OCI-LY1 (cell line): ENCODE measurements at regions not wholly inside any gene's neighbourhood (a gene's known extent, or its start where the extent isn't known, plus 50 kb on each side); places are given as distances from the start of the nearest gene placed in this dataset.

ENCODE experiments used
- H2AFZ ChIP-seq: fragments of 200-600 bp; sonication (generic), shearing (Covaris generic); 2 replicates; pipeline ENCODE4 v1.6.0; 2014; ENCODE audit warnings: antibody characterized with exemption, mild to moderate bottlenecking, low read length
- H3F3A ChIP-seq: fragments of 200-600 bp; sonication (generic), shearing (Covaris generic); 2 replicates; pipeline ENCODE4 v1.6.0; 2014; ENCODE audit warnings: mild to moderate bottlenecking, antibody characterized with exemption, low read length, moderate library complexity; ENCODE audit not compliant: insufficient read depth
- H3K27ac ChIP-seq: fragments of 200-600 bp; sonication (generic); 2 replicates; pipeline ENCODE4 v1.5.1; 2014; ENCODE audit warnings: low read length, mixed run types, mild to moderate bottlenecking, low read depth; ENCODE audit not compliant: poor library complexity, severe bottlenecking
- H3K27me3 ChIP-seq: fragments of 200-600 bp; sonication (generic); 2 replicates; pipeline ENCODE4 v1.6.0; 2014; ENCODE audit warnings: antibody characterized with exemption, mild to moderate bottlenecking, low read length, moderate library complexity; ENCODE audit not compliant: insufficient read depth
- H3K36me3 ChIP-seq: fragments of 200-600 bp; sonication (generic); 2 replicates; pipeline ENCODE4 v1.6.1; 2014; ENCODE audit warnings: mild to moderate bottlenecking, antibody characterized with exemption, low read length, moderate library complexity, mixed read lengths; ENCODE audit not compliant: insufficient read depth
- H3K4me1 ChIP-seq: fragments of 200-600 bp; sonication (generic); 2 replicates; pipeline ENCODE4 v1.5.1; 2014; ENCODE audit warnings: mild to moderate bottlenecking, low read length, moderate library complexity; ENCODE audit not compliant: insufficient read depth, severe bottlenecking
- H3K4me2 ChIP-seq: fragments of 200-600 bp; sonication (generic), shearing (Covaris generic); 2 replicates; pipeline ENCODE4 v1.6.1; 2014; ENCODE audit warnings: low read length
- H3K4me3 ChIP-seq: fragments of 200-600 bp; sonication (generic); 2 replicates; pipeline ENCODE4 v1.5.1; 2014; ENCODE audit warnings: low read length, low read depth, mild to moderate bottlenecking, mixed read lengths; ENCODE audit not compliant: poor library complexity, severe bottlenecking
- H3K79me2 ChIP-seq: fragments of 200-600 bp; shearing (Covaris generic); 2 replicates; pipeline ENCODE4 v1.6.1; 2016; ENCODE audit warnings: mixed run types, low read length, mixed read lengths; ENCODE audit not compliant: insufficient read depth
- H3K9ac ChIP-seq: fragments of 200-600 bp; sonication (generic), shearing (Covaris generic); 2 replicates; pipeline ENCODE4 v1.6.1; 2014; ENCODE audit warnings: mild to moderate bottlenecking, low read length, mixed read lengths
- H3K9me2 ChIP-seq: fragments of 200-600 bp; sonication (generic), shearing (Covaris generic); 2 replicates; pipeline ENCODE4 v1.6.1; 2014; ENCODE audit warnings: low read depth, mild to moderate bottlenecking, low read length, mixed read lengths
- H3K9me3 ChIP-seq: fragments of 200-600 bp; shearing (Covaris generic); 2 replicates; pipeline ENCODE4 v1.6.1; 2014; ENCODE audit warnings: low read length, mixed read lengths
- H4K20me1 ChIP-seq: fragments of 200-600 bp; sonication (generic), shearing (Covaris generic); 2 replicates; pipeline ENCODE4 v1.6.0; 2016; ENCODE audit warnings: mild to moderate bottlenecking, low read length; ENCODE audit not compliant: insufficient read depth
- CTCF ChIP-seq: fragments of 200-600 bp; sonication (generic), shearing (Covaris generic); IDR thresholded peaks from 2 replicates; pipeline ENCODE4 v1.5.1; 2017; ENCODE audit warnings: mild to moderate bottlenecking, antibody characterized with exemption, low read length, moderate library complexity, mixed read lengths
- EZH2 ChIP-seq: fragments of 200-600 bp; sonication (generic), shearing (Covaris generic); IDR thresholded peaks from 2 replicates; pipeline ENCODE4 v1.8.0; 2017; ENCODE audit warnings: borderline replicate concordance, mixed run types, mild to moderate bottlenecking, antibody characterized with exemption, low read length, moderate library complexity, mixed read lengths

GRCh38 chr3:40655551-40655950, 130.8 kb downstream of the ZNF621 start:
- no peaks in the 10 kb centered on the region for H3K27me3 ChIP-seq
- H3K27ac ChIP-seq: no peak overlapping the region
- no peaks in the 10 kb centered on the region for H4K20me1 ChIP-seq
- no peaks in the 10 kb centered on the region for H3K4me1 ChIP-seq
- no peaks in the 10 kb centered on the region for H3K79me2 ChIP-seq
- H3K36me3 ChIP-seq: no peaks in the 10 kb centered on the region
- no peak overlapping the region for H3K4me3 ChIP-seq
- no peak overlapping the region for H3K4me2 ChIP-seq
- H3K9me3 ChIP-seq: no peaks in the 10 kb centered on the region
- no peaks in the 10 kb centered on the region for H3F3A ChIP-seq
- H3K9me2 ChIP-seq: no peaks in the 10 kb centered on the region
- TF ChIP-seq EZH2 (no peak), CTCF (no peak)
- H3K9ac ChIP-seq: no peak overlapping the region
- H2AFZ ChIP-seq: no peak overlapping the region

DNA sequence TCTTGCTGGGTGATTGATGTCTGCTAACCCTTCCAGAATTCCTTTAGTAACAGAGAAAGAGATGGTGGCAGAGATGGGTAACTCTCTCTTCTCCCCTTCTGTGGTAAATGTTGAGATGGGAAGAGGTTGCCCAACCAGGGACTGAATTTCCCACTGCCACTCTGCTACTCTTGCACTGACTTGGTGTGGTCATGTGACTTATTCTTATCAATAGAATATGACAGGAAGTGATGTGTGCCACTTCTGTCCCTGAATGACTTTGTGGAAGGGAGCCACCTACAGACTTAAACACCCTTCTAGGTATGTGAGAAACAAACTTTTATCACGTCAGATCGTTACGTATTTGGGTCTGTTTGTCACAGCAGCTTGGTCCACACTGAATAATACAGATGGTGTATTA, 132.9 kb downstream of the ZNF621 start:
- Histone ChIP-seq H3K4me1 (no peaks in the 10 kb centered on the region), H3K36me3 (no peaks in the 10 kb centered on the region)

DNA sequence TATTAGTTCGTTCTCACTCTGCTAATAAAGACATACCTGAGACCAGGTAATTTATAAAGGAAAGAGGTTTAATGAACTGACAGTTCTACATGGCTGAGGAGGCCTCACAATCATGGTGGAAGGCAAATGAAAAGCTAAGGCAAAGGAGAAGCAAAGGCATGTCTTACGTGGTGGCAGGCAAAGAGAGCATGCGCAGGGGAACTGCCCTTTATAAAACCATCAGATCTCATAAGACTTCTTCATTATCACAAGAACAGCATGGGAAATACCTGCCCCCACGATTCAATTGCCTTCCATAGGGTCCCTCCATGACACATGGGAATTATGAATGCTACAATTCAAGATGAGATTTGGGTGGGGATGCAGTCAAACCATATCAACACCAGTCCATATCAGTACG, 133.5 kb downstream of the ZNF621 start:
- Histone ChIP-seq H4K20me1 (no peaks in the 10 kb centered on the region), H3K9ac (no peak overlapping the region), H3K4me1 (no peaks in the 10 kb centered on the region), H2AFZ (no peak overlapping the region), H3K4me2 (no peak overlapping the region), H3K79me2 (no peaks in the 10 kb centered on the region), H3F3A (no peaks in the 10 kb centered on the region), H3K27ac (no peak overlapping the region), H3K9me3 (no peaks in the 10 kb centered on the region), H3K27me3 (no peaks in the 10 kb centered on the region), H3K36me3 (no peaks in the 10 kb centered on the region), H3K9me2 (no peaks in the 10 kb centered on the region), H3K4me3 (no peak overlapping the region)
- TF ChIP-seq EZH2 (no peak), CTCF (no peak)

More for the DNA sequence above, 132.9 kb downstream of the ZNF621 start:
- no peak overlapping the region for H2AFZ ChIP-seq
- H3K27me3 ChIP-seq: no peaks in the 10 kb centered on the region
- H3K9ac ChIP-seq: no peak overlapping the region
- no peak overlapping the region for H3K4me2 ChIP-seq
- H3K4me3 ChIP-seq: no peak overlapping the region
- H3F3A ChIP-seq: no peaks in the 10 kb centered on the region
- H3K27ac ChIP-seq: no peak overlapping the region
- no peaks in the 10 kb centered on the region for H3K9me2 ChIP-seq
- TF ChIP-seq CTCF: no peak
- TF ChIP-seq EZH2: no peak
- no peaks in the 10 kb centered on the region for H3K9me3 ChIP-seq
- H4K20me1 ChIP-seq: no peaks in the 10 kb centered on the region
- no peaks in the 10 kb centered on the region for H3K79me2 ChIP-seq
